Smooth muscle cell (in vitro differentiated cells): ENCODE measurements at regions not wholly inside any gene's neighbourhood (a gene's known extent, or its start where the extent isn't known, plus 50 kb on each side); places are given as distances from the start of the nearest gene placed in this dataset.

ENCODE experiments used
- DNase-seq: peaks from one replicate; lab custom pipeline; 2025; ENCODE audit not compliant: unreplicated experiment; lab: John Stamatoyannopoulos, UW
- H2AFZ ChIP-seq: fragments of 200-600 bp; sonication (generic); 2 replicates; pipeline ENCODE4 v1.6.0; 2016; ENCODE audit warnings: antibody characterized with exemption, low read depth, mild to moderate bottlenecking
- H3F3A ChIP-seq: fragments of 200-600 bp; sonication (generic); 2 replicates; pipeline ENCODE4 v1.6.0; 2017; ENCODE audit warnings: antibody characterized with exemption, low read depth
- H3K27ac ChIP-seq: fragments of 200-600 bp; sonication (generic); 2 replicates; pipeline ENCODE4 v1.5.1; 2016; ENCODE audit warnings: low read depth, mild to moderate bottlenecking
- H3K27me3 ChIP-seq: fragments of 200-600 bp; sonication (generic); 2 replicates; pipeline ENCODE4 v1.6.1; 2016; ENCODE audit warnings: low read depth, mild to moderate bottlenecking
- H3K36me3 ChIP-seq: fragments of 200-600 bp; sonication (generic); 2 replicates; pipeline ENCODE4 v1.5.1; 2016; ENCODE audit warnings: low read depth
- H3K4me1 ChIP-seq: fragments of 200-600 bp; sonication (generic); 2 replicates; pipeline ENCODE4 v1.5.1; 2016; ENCODE audit warnings: low read depth
- H3K4me2 ChIP-seq: fragments of 200-600 bp; sonication (generic); 2 replicates; pipeline ENCODE4 v1.6.0; 2016; ENCODE audit warnings: mild to moderate bottlenecking
- H3K4me3 ChIP-seq: fragments of 200-600 bp; sonication (generic); 2 replicates; pipeline ENCODE4 v1.5.1; 2016; ENCODE audit warnings: mild to moderate bottlenecking
- H3K79me2 ChIP-seq: fragments of 200-600 bp; sonication (generic); 2 replicates; pipeline ENCODE4 v1.6.0; 2016; ENCODE audit warnings: low read depth, mild to moderate bottlenecking
- H3K9ac ChIP-seq: fragments of 200-600 bp; sonication (generic); 2 replicates; pipeline ENCODE4 v1.6.0; 2016; ENCODE audit warnings: low read depth
- H3K9me3 ChIP-seq: fragments of 200-600 bp; sonication (generic); replicated peaks from 2 replicates; pipeline ENCODE4 v1.5.1; 2016; ENCODE audit warnings: low read depth
- H4K20me1 ChIP-seq: fragments of 200-600 bp; sonication (generic); 2 replicates; pipeline ENCODE4 v1.6.0; 2016; ENCODE audit warnings: low read depth
- CTCF ChIP-seq: fragments of 200-600 bp; sonication (generic); IDR thresholded peaks from 2 replicates; pipeline ENCODE4 v1.5.1; 2017; ENCODE audit warnings: borderline replicate concordance, mild to moderate bottlenecking, antibody characterized with exemption; ENCODE audit not compliant: insufficient read depth, poor library complexity, severe bottlenecking
- WGBS: methylation state at CpG from one replicate; pipeline ENCODE4 v1.1.7; 2016; ENCODE audit warnings: low lambda C conversion rate; 5-methylcytosine and 5-hydroxymethylcytosine counted together

DNA sequence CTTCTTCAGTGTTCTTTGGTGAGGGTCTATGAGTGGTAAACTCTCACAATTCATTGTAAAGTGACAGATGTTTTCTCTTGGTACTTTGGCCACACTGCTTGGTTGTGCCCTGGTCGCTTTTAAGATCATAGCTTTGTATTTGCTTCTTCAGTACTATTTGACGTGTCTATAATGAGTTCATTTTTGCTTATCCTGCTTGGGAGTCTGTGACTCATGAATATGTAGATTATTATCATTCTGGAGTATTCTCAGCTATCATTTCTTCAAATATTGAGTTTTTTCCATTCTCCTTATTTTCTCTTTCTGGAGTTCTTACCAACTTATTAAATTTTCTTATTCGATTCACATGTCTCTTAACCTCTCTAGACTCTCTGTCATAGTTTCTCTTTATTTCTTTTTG, 73.0 kb upstream of the HS6ST1 start:
- DNase-seq = no peak
- Histone ChIP-seq H2AFZ (no peak overlapping the region), H3K4me1 (peaks cover 8% of the 10 kb centered on the region), H3K9me3 (no peaks in the 10 kb centered on the region), H3K27me3 (no peaks in the 10 kb centered on the region), H3K27ac (no peak overlapping the region), H3K79me2 (no peaks in the 10 kb centered on the region), H3K9ac (no peak overlapping the region), H3K4me2 (no peak overlapping the region), H4K20me1 (no peaks in the 10 kb centered on the region), H3K4me3 (no peak overlapping the region), H3F3A (peaks cover 7% of the 10 kb centered on the region), H3K36me3 (no peaks in the 10 kb centered on the region)
- 96% methylated on average over 3 of the region's 3 CpGs for WGBS
- TF ChIP-seq CTCF = no peak

- H3K9ac ChIP-seq = no peak overlapping the region
- DNase-seq = no peak
- no peak overlapping the region for H3K4me3 ChIP-seq
- peaks cover 9% of the 10 kb centered on the region for H3K4me1 ChIP-seq
- TF ChIP-seq CTCF = no peak
- H3F3A ChIP-seq = peaks cover 9% of the 10 kb centered on the region
- no peaks in the 10 kb centered on the region for H3K9me3 ChIP-seq
- H3K36me3 ChIP-seq = no peaks in the 10 kb centered on the region
- no peaks in the 10 kb centered on the region for H3K79me2 ChIP-seq
- 82% methylated on average over 3 of the region's 3 CpGs for WGBS
- no peak overlapping the region for H2AFZ ChIP-seq
- H3K27ac ChIP-seq = no peak overlapping the region
- no peaks in the 10 kb centered on the region for H4K20me1 ChIP-seq
- no peak overlapping the region for H3K4me2 ChIP-seq
- H3K27me3 ChIP-seq = no peaks in the 10 kb centered on the region
Measured at GRCh38 chr2:128392207-128392606, 73.5 kb upstream of the HS6ST1 start.

GRCh38 chr2:128394007-128394730, 75.5 kb upstream of the HS6ST1 start:
- Histone ChIP-seq H3K9ac (no peak overlapping the region), H3K27me3 (no peaks in the 10 kb centered on the region), H3K36me3 (no peaks in the 10 kb centered on the region), H3K4me3 (no peak overlapping the region), H4K20me1 (no peaks in the 10 kb centered on the region), H3K27ac (no peak overlapping the region), H3K79me2 (no peaks in the 10 kb centered on the region), H3K4me1 (peaks cover 12% of the 10 kb centered on the region), H3F3A (peaks cover 11% of the 10 kb centered on the region), H3K9me3 (no peaks in the 10 kb centered on the region), H3K4me2 (no peak overlapping the region), H2AFZ (no peak overlapping the region)
- no peak for DNase-seq
- WGBS = 91% methylated on average over 11 of the region's 11 CpGs
- no peak for TF ChIP-seq CTCF

DNA sequence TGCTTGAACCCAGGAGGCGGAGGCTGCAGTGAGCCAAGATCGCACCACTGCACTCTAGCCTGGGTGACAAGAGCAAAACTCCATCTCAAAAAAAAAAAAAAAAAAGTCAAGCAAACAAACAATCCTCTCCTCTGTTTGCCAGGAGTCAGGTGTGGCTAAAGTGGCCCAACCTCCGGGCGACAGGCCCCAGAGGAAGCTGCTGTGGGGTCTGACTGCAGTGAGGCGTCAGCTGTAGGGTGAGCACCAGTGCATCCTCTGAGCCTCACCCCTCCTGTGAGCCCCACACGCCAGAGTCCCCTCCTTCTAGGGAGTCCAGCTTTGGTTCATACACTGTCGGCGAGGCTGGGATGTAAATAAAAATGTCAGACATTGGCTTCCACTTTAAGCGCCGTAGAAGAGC, 76.5 kb upstream of the HS6ST1 start:
- Histone ChIP-seq H3K9ac (no peak overlapping the region), H3K27ac (peak overlapping the region; percentile 93), H3F3A (peaks cover 11% of the 10 kb centered on the region), H3K4me3 (no peak overlapping the region), H2AFZ (no peak overlapping the region), H4K20me1 (no peaks in the 10 kb centered on the region), H3K4me1 (peaks cover 12% of the 10 kb centered on the region), H3K79me2 (no peaks in the 10 kb centered on the region), H3K27me3 (no peaks in the 10 kb centered on the region), H3K4me2 (no peak overlapping the region), H3K36me3 (no peaks in the 10 kb centered on the region), H3K9me3 (no peaks in the 10 kb centered on the region)
- TF ChIP-seq CTCF = no peak
- 94% methylated on average over 10 of the region's 10 CpGs for WGBS
- DNase-seq = no peak
